Psoas muscle (tissue), 7 donors: ENCODE measurements at regions not wholly inside any gene's neighbourhood (a gene's known extent, or its start where the extent isn't known, plus 50 kb on each side); places are given as distances from the start of the nearest gene placed in this dataset.

ENCODE experiments used
- ATAC-seq, 4 donors: fragments of 200-7000 bp; cut with Tn5 transposase; one replicate each; pipeline ENCODE4 v1.9.1; 2020; ENCODE audit warnings: moderate library complexity in 3 of 4, mild to moderate bottlenecking in 2 of 4
- DNase-seq, 2 donors: peaks; one replicate each; pipeline ENCODE4 v3.0.0-alpha.2; 2020
- H3K27ac ChIP-seq: fragments of 200-600 bp; one replicate; pipeline ENCODE4 v1.8.0; 2022
- H3K27me3 ChIP-seq, 3 donors: fragments of 200-600 bp in 1 of 3; one replicate each; pipeline versions ENCODE4 v1.6.1 to v1.8.0; 2013 to 2022; ENCODE audit warnings: low read length in 2 of 3, mild to moderate bottlenecking in 2 of 3, moderate library complexity in 1 of 3; ENCODE audit not compliant: insufficient read depth in 3 of 3
- H3K36me3 ChIP-seq, 2 donors: fragments of 200-600 bp in 1 of 2; one replicate each; pipeline versions ENCODE4 v1.6.1 to v1.8.0; 2013 to 2022; ENCODE audit warnings: low read depth in 1 of 2, mild to moderate bottlenecking in 1 of 2, moderate library complexity in 1 of 2; ENCODE audit not compliant: insufficient read depth in 1 of 2
- H3K4me1 ChIP-seq: fragments of 200-600 bp; one replicate; pipeline ENCODE4 v1.8.0; 2022
- H3K4me3 ChIP-seq: fragments of 200-600 bp; one replicate; pipeline ENCODE4 v1.8.0; 2022; ENCODE audit warnings: mild to moderate bottlenecking
- H3K9me3 ChIP-seq: fragments of 200-600 bp; one replicate; pipeline ENCODE4 v1.8.0; 2022
- WGBS, 3 donors: extraction: QIAGEN DNeasy Blood & Tissue Kit; methylation state at CpG; one replicate each; pipeline versions ENCODE4 v1.1.6 to v1.1.7; 2013; 5-methylcytosine and 5-hydroxymethylcytosine counted together
- intact Hi-C, 2 donors: fragments of 100-400 bp; cut with DNase I; formaldehyde crosslinking; loops; one replicate each; pipeline versions ENCODE4 v1.11.0 to v1.14.2; 2022
- TF ChIP-seq, protein P1 (sequence below): fragments of 200-600 bp; IDR thresholded peaks from one replicate; pipeline ENCODE4 v1.8.0; 2022; ENCODE audit warnings: antibody characterized with exemption
- donor health status: healthy with polysubstance abuse.
- donor health status: DM: no; HTN: no; CAD: no; lungs with moderate emphysema.
- donor health status: Bipolar disorder and iron deficiency.
- donor health status: healthy.
- donor health status: DM: yes; HTN: yes; CAD: no.
- donor health status: DM: no; HTN: no; CAD: no.
- donor health status: DM: yes; HTN: yes; CAD: no.

DNA sequence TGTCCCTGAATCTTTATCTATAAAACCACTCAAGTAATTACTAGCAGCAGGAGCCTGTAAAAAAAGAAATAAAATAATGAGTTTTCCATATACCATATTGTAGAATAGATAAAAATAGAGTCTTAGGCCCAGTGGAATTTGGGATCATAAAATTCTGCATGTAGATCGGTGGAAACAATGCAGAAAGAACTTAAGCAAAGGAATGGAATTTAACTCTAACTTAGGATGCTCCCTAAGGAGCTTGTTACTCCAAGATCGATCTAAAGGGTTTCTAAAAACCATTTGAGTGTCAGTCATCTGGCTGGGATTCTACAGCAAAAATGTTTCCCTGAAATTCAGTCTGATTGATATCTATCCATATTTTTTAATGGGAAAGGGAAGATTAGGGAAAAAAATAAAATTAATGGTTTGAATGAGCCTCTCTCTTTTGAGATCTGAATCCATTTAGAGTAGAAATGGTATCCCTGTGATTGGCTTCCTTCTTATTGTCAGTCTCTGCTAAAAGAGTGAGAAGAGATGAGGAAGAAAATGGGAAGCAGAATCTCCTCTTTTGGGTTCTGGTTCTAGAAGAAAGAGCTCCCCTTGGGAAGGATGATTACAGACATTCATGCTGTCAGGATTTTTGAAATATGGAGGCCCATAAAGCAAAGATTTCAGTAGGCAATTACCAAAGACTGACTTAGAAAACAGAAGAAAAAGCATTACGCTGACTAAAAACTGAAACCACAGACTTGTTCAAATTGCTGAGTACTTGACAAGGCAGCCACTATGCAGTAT is 564.3 kb upstream of the MARCKS start:
- Histone ChIP-seq H3K36me3 (no peaks in the 10 kb centered on the region), H3K27me3 (no peaks in the 10 kb centered on the region), H3K9me3 (no peaks in the 10 kb centered on the region), H3K27ac (no peak overlapping the region), H3K4me1 (no peaks in the 10 kb centered on the region), H3K4me3 (no peak overlapping the region)
- intact Hi-C loops: no loop called here
- TF ChIP-seq, protein P1, sequence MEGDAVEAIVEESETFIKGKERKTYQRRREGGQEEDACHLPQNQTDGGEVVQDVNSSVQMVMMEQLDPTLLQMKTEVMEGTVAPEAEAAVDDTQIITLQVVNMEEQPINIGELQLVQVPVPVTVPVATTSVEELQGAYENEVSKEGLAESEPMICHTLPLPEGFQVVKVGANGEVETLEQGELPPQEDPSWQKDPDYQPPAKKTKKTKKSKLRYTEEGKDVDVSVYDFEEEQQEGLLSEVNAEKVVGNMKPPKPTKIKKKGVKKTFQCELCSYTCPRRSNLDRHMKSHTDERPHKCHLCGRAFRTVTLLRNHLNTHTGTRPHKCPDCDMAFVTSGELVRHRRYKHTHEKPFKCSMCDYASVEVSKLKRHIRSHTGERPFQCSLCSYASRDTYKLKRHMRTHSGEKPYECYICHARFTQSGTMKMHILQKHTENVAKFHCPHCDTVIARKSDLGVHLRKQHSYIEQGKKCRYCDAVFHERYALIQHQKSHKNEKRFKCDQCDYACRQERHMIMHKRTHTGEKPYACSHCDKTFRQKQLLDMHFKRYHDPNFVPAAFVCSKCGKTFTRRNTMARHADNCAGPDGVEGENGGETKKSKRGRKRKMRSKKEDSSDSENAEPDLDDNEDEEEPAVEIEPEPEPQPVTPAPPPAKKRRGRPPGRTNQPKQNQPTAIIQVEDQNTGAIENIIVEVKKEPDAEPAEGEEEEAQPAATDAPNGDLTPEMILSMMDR: no peak
- ATAC-seq (no peak), DNase-seq (no peak)
- WGBS, 3 donors: 49 to 55% (median 52%) methylated on average over 3 of the region's 3 CpGs

GRCh38 chr6:113293423-113293740 is 563.8 kb upstream of the MARCKS start:
- intact Hi-C loops: no loop called here
- TF ChIP-seq, protein P1: no peak
- H3K4me3 ChIP-seq: no peak overlapping the region
- no peaks in the 10 kb centered on the region for H3K9me3 ChIP-seq
- H3K27me3 ChIP-seq: no peaks in the 10 kb centered on the region
- ATAC-seq: no peak
- no peaks in the 10 kb centered on the region for H3K36me3 ChIP-seq
- no peak for DNase-seq
- H3K4me1 ChIP-seq: no peaks in the 10 kb centered on the region
- H3K27ac ChIP-seq: no peak overlapping the region

GRCh38 chr6:113299531-113299930 is 557.6 kb upstream of the MARCKS start:
- ATAC-seq (no peak), DNase-seq (no peak)
- Histone ChIP-seq H3K4me3 (no peak overlapping the region), H3K27ac (no peak overlapping the region), H3K4me1 (no peaks in the 10 kb centered on the region), H3K36me3 (no peaks in the 10 kb centered on the region), H3K9me3 (no peaks in the 10 kb centered on the region), H3K27me3 (no peaks in the 10 kb centered on the region)
- TF ChIP-seq, protein P1: no peak
- intact Hi-C loops: no loop called here

DNA sequence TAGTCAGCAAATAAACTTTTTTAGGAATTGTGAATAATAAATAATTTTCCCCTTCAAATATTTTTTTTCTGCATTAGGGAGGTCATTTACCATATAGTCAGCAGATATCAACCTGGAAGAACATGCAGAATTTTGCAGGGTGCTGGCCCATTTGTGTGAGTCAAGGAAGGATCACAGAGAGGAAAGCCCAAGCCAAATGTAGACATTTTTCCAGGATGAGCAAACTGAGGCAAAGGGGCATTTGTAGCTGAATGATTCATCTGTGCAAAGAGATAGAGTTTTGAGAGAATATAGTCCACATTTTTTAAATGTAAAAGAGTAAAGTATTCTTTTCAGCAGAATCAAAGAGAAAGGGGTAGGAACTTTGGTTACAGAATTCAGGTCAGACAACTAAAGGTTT is 555.5 kb upstream of the MARCKS start:
- ATAC-seq: no peak
- Histone ChIP-seq H3K9me3 (no peaks in the 10 kb centered on the region), H3K4me1 (no peaks in the 10 kb centered on the region)

More for the DNA sequence above, 555.5 kb upstream of the MARCKS start:
- Histone ChIP-seq H3K27me3 (no peaks in the 10 kb centered on the region), H3K27ac (no peak overlapping the region), H3K36me3 (no peaks in the 10 kb centered on the region), H3K4me3 (no peak overlapping the region)
- TF ChIP-seq, protein P1: no peak
- intact Hi-C loops: no loop called here
- no peak for DNase-seq
